GM12878 (cell line): ENCODE measurements at regions not wholly inside any gene's neighbourhood (a gene's known extent, or its start where the extent isn't known, plus 50 kb on each side); places are given as distances from the start of the nearest gene placed in this dataset.

Source experiments
- BCLAF1 ChIP-seq: fragments of 450-650 bp; IDR thresholded peaks from 2 replicates; pipeline ENCODE4 v1.6.1; 2017; ENCODE audit warnings: antibody characterized with exemption, mild to moderate bottlenecking, moderate library complexity
- CTCF ChIP-seq, 3 experiments: IDR thresholded peaks in 2 of 3; conservative IDR thresholded peaks in 1 of 3; 2 replicates each; pipeline ENCODE4 v1.5.1; 2011; ENCODE audit warnings: low read depth in 3 of 3, low read length in 3 of 3, mild to moderate bottlenecking in 3 of 3, control low read depth in 2 of 3, moderate library complexity in 2 of 3, inconsistent platforms in 1 of 3, mixed read lengths in 1 of 3; ENCODE audit not compliant: control insufficient read depth in 2 of 3, insufficient read depth in 1 of 3; ENCODE audit errors: extremely low read depth in 1 of 3
- CUX1 ChIP-seq: IDR thresholded peaks from 2 replicates; pipeline ENCODE4 v1.6.1; 2012; ENCODE audit warnings: improper control_type of control experiment, low read depth, low read length; ENCODE audit not compliant: insufficient replicate concordance
- EZH2 ChIP-seq: IDR thresholded peaks from 2 replicates; pipeline ENCODE4 v1.6.1; 2012; ENCODE audit warnings: low read depth, mild to moderate bottlenecking, control low read depth, inconsistent platforms, low read length, borderline replicate concordance; ENCODE audit not compliant: control insufficient read depth
- NFYA ChIP-seq: IDR thresholded peaks from 2 replicates; pipeline ENCODE4 v1.6.1; 2011; ENCODE audit warnings: low read depth, mild to moderate bottlenecking, low read length, improper control_type of control experiment, borderline replicate concordance
- SIN3A ChIP-seq: IDR thresholded peaks from 2 replicates; pipeline ENCODE4 v1.6.1; 2012; ENCODE audit warnings: low read depth, low read length, improper control_type of control experiment
- SREBF2 ChIP-seq: IDR thresholded peaks from 2 replicates; pipeline ENCODE4 v1.6.1; 2012; ENCODE audit warnings: mild to moderate bottlenecking, low read length
- TCF3 ChIP-seq: IDR thresholded peaks from 2 replicates; pipeline ENCODE4 v1.6.1; 2012; ENCODE audit warnings: low read depth, mild to moderate bottlenecking, low read length, borderline replicate concordance; ENCODE audit not compliant: insufficient read depth
- ZBTB33 ChIP-seq: fragments of 450-650 bp; IDR thresholded peaks from 2 replicates; pipeline ENCODE4 v1.6.1; 2017; ENCODE audit warnings: mild to moderate bottlenecking
- ZNF384 ChIP-seq: IDR thresholded peaks from 2 replicates; pipeline ENCODE4 v1.6.1; 2012; ENCODE audit warnings: low read depth, mild to moderate bottlenecking, low read length, improper control_type of control experiment, borderline replicate concordance

GRCh38 chr2:172177581-172177980 lies 74.9 kb upstream of the DLX2 start:
- no peak for TF ChIP-seq ZNF384
- TF ChIP-seq CTCF (IDR thresholded peaks at IDR 0.05 in 2 of 3, conservative IDR thresholded peaks at IDR 0.05 in 1 of 3; ENCODE audit: control insufficient read depth in 2 of 3, extremely low read depth in 1 of 3, insufficient read depth in 1 of 3, low read depth in 3 of 3, low read length in 3 of 3): no peak
- no peak for TF ChIP-seq EZH2
- no peak for TF ChIP-seq ZBTB33
- no peak for TF ChIP-seq BCLAF1
- no peak for TF ChIP-seq CUX1
- no peak for TF ChIP-seq NFYA
- no peak for TF ChIP-seq SIN3A
- no peak for TF ChIP-seq TCF3
- no peak for TF ChIP-seq SREBF2
